Middle frontal gyrus (tissue), 1 donor: ENCODE measurements at regions not wholly inside any gene's neighbourhood (a gene's known extent, or its start where the extent isn't known, plus 50 kb on each side); places are given as distances from the start of the nearest gene placed in this dataset.
"Not testable (repeated sequence)": the region's sequence is repeated elsewhere in the genome, so short reads cannot be mapped to it uniquely, and the experiment has no call there.

Experiments used
- DNase-seq: peaks from one replicate; pipeline ENCODE4 v3.0.0-alpha.2; 2015; ENCODE audit warnings: low spot score; ENCODE audit errors: extremely low spot score

- DNase-seq: no peak
Observed at GRCh38 chr17:77510133-77510796, 369.5 kb downstream of the SEC14L1 start.

- no peak for DNase-seq
Observed at GRCh38 chr17:77511514-77512061, 370.8 kb downstream of the SEC14L1 start.

- no peak for DNase-seq
Observed at GRCh38 chr17:77512062-77512946, 371.5 kb downstream of the SEC14L1 start.

- no peak for DNase-seq
Observed at GRCh38 chr17:77513045-77513444, 372.3 kb downstream of the SEC14L1 start.

GRCh38 chr17:77515227-77515626, 374.5 kb downstream of the SEC14L1 start:
- no peak for DNase-seq

GRCh38 chr17:77516902-77517301, 376.1 kb downstream of the SEC14L1 start:
- DNase-seq: no peak

GRCh38 chr17:77521076-77521475, 380.3 kb downstream of the SEC14L1 start:
- DNase-seq: no peak

- DNase-seq: no peak
Observed at GRCh38 chr17:77523540-77523939, 382.8 kb downstream of the SEC14L1 start.

- no peak for DNase-seq
Observed at GRCh38 chr17:77526259-77526711, 385.5 kb downstream of the SEC14L1 start.

- no peak for DNase-seq
Observed at GRCh38 chr17:77526728-77527350, 386.1 kb downstream of the SEC14L1 start.

GRCh38 chr17:77527409-77527808, 386.6 kb downstream of the SEC14L1 start:
- no peak for DNase-seq

GRCh38 chr17:77527836-77528505, 387.2 kb downstream of the SEC14L1 start:
- DNase-seq: no peak

GRCh38 chr17:77528516-77529327, 388.0 kb downstream of the SEC14L1 start:
- DNase-seq: peak; percentile 30

GRCh38 chr17:77529328-77529650, 388.5 kb downstream of the SEC14L1 start:
- no peak for DNase-seq

GRCh38 chr17:77530591-77530990, 389.8 kb downstream of the SEC14L1 start:
- no peak for DNase-seq

GRCh38 chr17:77531002-77531401, 390.2 kb downstream of the SEC14L1 start:
- DNase-seq: no peak

- DNase-seq: no peak
Observed at GRCh38 chr17:77531641-77532040, 390.9 kb downstream of the SEC14L1 start.

GRCh38 chr17:77533697-77534096, 392.9 kb downstream of the SEC14L1 start:
- DNase-seq: not testable (repeated sequence)

GRCh38 chr17:77534137-77534536, 393.4 kb downstream of the SEC14L1 start:
- no peak for DNase-seq

GRCh38 chr17:77535435-77535834, 394.7 kb downstream of the SEC14L1 start:
- no peak for DNase-seq

- DNase-seq: no peak
Observed at GRCh38 chr17:77535892-77536291, 395.1 kb downstream of the SEC14L1 start.
